ENCODE measurements at regions not wholly inside any gene's neighbourhood (a gene's known extent, or its start where the extent isn't known, plus 50 kb on each side); places are given as distances from the start of the nearest gene placed in this dataset.

DNA sequence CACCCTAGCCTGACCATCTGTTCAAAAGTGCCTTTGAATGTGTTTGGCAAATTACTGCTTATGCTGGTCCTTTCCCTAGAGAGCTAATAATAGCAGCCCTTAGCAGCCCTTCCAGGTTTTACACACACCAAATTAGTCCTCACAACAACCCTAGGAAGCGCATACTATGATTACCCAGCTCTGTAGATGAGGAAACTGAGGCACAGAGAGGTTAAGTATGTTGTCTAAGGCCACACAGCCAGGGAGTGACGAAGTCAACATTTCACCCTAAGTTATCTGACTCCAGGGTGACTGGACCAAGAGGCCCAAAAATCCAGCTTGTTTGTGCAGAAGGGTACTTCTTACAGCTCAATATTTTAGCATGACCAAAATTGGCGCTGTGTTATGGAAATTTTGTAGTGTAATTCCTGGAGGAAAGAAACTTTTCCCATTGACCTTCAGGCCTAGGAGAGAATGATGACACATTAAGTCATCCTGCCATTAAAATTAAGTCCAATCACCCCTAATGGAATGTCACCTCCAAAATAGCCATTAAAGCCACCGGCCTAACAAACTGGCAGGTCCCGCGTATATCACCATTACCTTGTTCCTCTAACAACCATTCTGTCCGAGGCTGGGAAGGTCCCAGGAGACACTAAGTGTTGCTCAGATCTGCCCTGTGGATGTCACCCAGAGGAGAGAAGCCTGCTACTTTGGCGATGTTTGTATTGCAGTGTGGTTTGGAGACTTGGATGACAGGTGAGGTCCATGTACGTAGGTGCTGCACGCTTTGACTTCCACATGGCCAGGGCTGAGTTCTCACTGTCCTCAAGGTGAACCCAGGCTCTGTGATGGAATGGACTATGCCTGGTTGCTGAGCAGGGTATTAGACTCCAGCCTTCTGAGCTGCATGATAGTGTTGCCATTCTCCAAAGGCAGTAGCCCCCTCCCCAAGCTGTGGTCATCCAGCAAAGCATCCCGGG is 258.3 kb downstream of the TOMM20 start (continued):
- TF ChIP-seq, protein P1, sequence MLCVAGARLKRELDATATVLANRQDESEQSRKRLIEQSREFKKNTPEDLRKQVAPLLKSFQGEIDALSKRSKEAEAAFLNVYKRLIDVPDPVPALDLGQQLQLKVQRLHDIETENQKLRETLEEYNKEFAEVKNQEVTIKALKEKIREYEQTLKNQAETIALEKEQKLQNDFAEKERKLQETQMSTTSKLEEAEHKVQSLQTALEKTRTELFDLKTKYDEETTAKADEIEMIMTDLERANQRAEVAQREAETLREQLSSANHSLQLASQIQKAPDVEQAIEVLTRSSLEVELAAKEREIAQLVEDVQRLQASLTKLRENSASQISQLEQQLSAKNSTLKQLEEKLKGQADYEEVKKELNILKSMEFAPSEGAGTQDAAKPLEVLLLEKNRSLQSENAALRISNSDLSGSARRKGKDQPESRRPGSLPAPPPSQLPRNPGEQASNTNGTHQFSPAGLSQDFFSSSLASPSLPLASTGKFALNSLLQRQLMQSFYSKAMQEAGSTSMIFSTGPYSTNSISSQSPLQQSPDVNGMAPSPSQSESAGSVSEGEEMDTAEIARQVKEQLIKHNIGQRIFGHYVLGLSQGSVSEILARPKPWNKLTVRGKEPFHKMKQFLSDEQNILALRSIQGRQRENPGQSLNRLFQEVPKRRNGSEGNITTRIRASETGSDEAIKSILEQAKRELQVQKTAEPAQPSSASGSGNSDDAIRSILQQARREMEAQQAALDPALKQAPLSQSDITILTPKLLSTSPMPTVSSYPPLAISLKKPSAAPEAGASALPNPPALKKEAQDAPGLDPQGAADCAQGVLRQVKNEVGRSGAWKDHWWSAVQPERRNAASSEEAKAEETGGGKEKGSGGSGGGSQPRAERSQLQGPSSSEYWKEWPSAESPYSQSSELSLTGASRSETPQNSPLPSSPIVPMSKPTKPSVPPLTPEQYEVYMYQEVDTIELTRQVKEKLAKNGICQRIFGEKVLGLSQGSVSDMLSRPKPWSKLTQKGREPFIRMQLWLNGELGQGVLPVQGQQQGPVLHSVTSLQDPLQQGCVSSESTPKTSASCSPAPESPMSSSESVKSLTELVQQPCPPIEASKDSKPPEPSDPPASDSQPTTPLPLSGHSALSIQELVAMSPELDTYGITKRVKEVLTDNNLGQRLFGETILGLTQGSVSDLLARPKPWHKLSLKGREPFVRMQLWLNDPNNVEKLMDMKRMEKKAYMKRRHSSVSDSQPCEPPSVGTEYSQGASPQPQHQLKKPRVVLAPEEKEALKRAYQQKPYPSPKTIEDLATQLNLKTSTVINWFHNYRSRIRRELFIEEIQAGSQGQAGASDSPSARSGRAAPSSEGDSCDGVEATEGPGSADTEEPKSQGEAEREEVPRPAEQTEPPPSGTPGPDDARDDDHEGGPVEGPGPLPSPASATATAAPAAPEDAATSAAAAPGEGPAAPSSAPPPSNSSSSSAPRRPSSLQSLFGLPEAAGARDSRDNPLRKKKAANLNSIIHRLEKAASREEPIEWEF (CRISPR knock-in tag; IDR thresholded peaks at IDR 0.05) = peak; percentile 61
- TF ChIP-seq ESRRA (IDR thresholded peaks at IDR 0.05; ENCODE audit: borderline replicate concordance, low read depth) (0 out of 2 replicates have a peak, but pooled peaks have one; percentile 40), RBM25 (IDR thresholded peaks at IDR 0.05; ENCODE audit: low read depth, low read length, severe bottlenecking) (peak; percentile 89), ZNF212 (CRISPR knock-in tag; IDR thresholded peaks at IDR 0.05) (no peak), BCOR (IDR thresholded peaks at IDR 0.05) (peak; percentile 95), MCM3 (IDR thresholded peaks at IDR 0.05) (no peak), BMI1 (IDR thresholded peaks at IDR 0.05; ENCODE audit: low read length) (no peak), TBP (optimal IDR thresholded peaks at IDR 0.05; ENCODE audit: low read depth, low read length) (no peak), ZNF23 (CRISPR knock-in tag; IDR thresholded peaks at IDR 0.05) (no peak), MIER1 (IDR thresholded peaks at IDR 0.05; ENCODE audit: low read depth) (no peak), ZNF668 (CRISPR knock-in tag; IDR thresholded peaks at IDR 0.05) (no peak)
- TF ChIP-seq, protein P2, sequence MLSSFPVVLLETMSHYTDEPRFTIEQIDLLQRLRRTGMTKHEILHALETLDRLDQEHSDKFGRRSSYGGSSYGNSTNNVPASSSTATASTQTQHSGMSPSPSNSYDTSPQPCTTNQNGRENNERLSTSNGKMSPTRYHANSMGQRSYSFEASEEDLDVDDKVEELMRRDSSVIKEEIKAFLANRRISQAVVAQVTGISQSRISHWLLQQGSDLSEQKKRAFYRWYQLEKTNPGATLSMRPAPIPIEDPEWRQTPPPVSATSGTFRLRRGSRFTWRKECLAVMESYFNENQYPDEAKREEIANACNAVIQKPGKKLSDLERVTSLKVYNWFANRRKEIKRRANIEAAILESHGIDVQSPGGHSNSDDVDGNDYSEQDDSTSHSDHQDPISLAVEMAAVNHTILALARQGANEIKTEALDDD (IDR thresholded peaks at IDR 0.05) = no peak
- TF ChIP-seq, protein P3, sequence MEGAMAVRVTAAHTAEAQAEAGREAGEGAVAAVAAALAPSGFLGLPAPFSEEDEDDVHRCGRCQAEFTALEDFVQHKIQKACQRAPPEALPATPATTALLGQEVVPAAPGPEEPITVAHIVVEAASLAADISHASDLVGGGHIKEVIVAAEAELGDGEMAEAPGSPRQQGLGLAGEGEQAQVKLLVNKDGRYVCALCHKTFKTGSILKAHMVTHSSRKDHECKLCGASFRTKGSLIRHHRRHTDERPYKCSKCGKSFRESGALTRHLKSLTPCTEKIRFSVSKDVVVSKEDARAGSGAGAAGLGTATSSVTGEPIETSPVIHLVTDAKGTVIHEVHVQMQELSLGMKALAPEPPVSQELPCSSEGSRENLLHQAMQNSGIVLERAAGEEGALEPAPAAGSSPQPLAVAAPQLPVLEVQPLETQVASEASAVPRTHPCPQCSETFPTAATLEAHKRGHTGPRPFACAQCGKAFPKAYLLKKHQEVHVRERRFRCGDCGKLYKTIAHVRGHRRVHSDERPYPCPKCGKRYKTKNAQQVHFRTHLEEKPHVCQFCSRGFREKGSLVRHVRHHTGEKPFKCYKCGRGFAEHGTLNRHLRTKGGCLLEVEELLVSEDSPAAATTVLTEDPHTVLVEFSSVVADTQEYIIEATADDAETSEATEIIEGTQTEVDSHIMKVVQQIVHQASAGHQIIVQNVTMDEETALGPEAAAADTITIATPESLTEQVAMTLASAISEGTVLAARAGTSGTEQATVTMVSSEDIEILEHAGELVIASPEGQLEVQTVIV (CRISPR knock-in tag; IDR thresholded peaks at IDR 0.05; ENCODE audit: borderline replicate concordance) = no peak
- TF ChIP-seq, protein P4, sequence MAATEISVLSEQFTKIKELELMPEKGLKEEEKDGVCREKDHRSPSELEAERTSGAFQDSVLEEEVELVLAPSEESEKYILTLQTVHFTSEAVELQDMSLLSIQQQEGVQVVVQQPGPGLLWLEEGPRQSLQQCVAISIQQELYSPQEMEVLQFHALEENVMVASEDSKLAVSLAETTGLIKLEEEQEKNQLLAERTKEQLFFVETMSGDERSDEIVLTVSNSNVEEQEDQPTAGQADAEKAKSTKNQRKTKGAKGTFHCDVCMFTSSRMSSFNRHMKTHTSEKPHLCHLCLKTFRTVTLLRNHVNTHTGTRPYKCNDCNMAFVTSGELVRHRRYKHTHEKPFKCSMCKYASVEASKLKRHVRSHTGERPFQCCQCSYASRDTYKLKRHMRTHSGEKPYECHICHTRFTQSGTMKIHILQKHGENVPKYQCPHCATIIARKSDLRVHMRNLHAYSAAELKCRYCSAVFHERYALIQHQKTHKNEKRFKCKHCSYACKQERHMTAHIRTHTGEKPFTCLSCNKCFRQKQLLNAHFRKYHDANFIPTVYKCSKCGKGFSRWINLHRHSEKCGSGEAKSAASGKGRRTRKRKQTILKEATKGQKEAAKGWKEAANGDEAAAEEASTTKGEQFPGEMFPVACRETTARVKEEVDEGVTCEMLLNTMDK (IDR thresholded peaks at IDR 0.05; ENCODE audit: borderline replicate concordance, insufficient read depth, low read depth, low read length, poor library complexity, severe bottlenecking) = no peak
- TF ChIP-seq, protein P5, sequence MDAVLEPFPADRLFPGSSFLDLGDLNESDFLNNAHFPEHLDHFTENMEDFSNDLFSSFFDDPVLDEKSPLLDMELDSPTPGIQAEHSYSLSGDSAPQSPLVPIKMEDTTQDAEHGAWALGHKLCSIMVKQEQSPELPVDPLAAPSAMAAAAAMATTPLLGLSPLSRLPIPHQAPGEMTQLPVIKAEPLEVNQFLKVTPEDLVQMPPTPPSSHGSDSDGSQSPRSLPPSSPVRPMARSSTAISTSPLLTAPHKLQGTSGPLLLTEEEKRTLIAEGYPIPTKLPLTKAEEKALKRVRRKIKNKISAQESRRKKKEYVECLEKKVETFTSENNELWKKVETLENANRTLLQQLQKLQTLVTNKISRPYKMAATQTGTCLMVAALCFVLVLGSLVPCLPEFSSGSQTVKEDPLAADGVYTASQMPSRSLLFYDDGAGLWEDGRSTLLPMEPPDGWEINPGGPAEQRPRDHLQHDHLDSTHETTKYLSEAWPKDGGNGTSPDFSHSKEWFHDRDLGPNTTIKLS (IDR thresholded peaks at IDR 0.05; ENCODE audit: borderline replicate concordance, low read depth) = no peak

Data from K562 (cell line).